Ishikawa (cell line): ENCODE measurements at regions not wholly inside any gene's neighbourhood (a gene's known extent, or its start where the extent isn't known, plus 50 kb on each side); places are given as distances from the start of the nearest gene placed in this dataset.

Experiments
- CEBPB ChIP-seq: IDR thresholded peaks from 2 replicates; pipeline ENCODE4 v1.6.1; 2012
- CREB1 ChIP-seq: IDR thresholded peaks from 2 replicates; pipeline ENCODE4 v1.6.1; 2012; ENCODE audit warnings: low read depth
- EP300 ChIP-seq: IDR thresholded peaks from 2 replicates; pipeline ENCODE4 v1.6.1; 2012; ENCODE audit warnings: borderline replicate concordance
- FOXM1 ChIP-seq: IDR thresholded peaks from 2 replicates; pipeline ENCODE4 v1.6.1; 2012; ENCODE audit warnings: low read depth, borderline replicate concordance
- MAX ChIP-seq: IDR thresholded peaks from 2 replicates; pipeline ENCODE4 v1.6.1; 2012
- NFIC ChIP-seq: IDR thresholded peaks from 2 replicates; pipeline ENCODE4 v1.6.1; 2012
- RAD21 ChIP-seq: IDR thresholded peaks from 2 replicates; pipeline ENCODE4 v1.6.1; 2012; ENCODE audit warnings: low read depth
- TAF1 ChIP-seq: IDR thresholded peaks from 2 replicates; pipeline ENCODE4 v1.6.1; 2012; ENCODE audit warnings: low read depth, mild to moderate bottlenecking
- TEAD4 ChIP-seq: IDR thresholded peaks from 2 replicates; pipeline ENCODE4 v1.6.1; 2012
- USF1 ChIP-seq: IDR thresholded peaks from 2 replicates; pipeline ENCODE4 v1.6.1; 2012
- YY1 ChIP-seq: IDR thresholded peaks from 2 replicates; pipeline ENCODE4 v1.6.1; 2012; ENCODE audit warnings: low read depth
- ZBTB7A ChIP-seq: IDR thresholded peaks from 2 replicates; pipeline ENCODE4 v1.6.1; 2012; ENCODE audit warnings: low read depth
- TF ChIP-seq, protein P1 (sequence below): IDR thresholded peaks from 2 replicates; pipeline ENCODE4 v1.6.1; 2012; ENCODE audit warnings: low read depth, mild to moderate bottlenecking

DNA sequence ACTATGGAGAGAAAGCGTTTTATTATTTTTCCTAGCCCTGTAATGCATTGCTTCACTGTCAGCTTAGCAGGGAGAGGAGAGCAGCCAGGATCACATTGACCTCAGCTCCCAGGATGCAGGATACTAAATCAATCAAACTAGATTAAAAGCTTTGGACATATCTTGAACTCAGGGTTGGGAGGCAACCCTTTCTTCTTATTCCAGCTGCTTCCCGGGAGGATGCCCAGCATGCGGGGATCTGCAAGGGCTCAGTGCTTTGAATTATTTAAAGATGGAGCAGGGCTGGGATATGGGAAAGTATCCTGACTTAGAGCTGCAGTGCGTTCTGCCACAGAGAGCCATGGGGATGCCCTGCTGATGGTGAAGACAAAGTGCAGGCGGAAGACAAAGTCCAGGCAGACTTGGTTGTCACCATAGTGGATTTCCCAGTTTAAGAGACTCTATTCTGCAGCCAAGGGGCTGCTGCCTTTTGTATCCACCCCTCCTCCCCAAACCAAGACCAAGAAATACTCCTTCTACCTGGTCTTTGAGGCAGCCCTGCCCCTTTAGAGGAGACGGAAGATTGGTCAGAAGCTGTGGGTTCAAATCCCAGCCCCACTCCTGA lies 1035.0 kb downstream of the TBC1D22A start:
- TF ChIP-seq YY1, result no peak
- no peak for TF ChIP-seq TAF1
- TF ChIP-seq, protein P1, sequence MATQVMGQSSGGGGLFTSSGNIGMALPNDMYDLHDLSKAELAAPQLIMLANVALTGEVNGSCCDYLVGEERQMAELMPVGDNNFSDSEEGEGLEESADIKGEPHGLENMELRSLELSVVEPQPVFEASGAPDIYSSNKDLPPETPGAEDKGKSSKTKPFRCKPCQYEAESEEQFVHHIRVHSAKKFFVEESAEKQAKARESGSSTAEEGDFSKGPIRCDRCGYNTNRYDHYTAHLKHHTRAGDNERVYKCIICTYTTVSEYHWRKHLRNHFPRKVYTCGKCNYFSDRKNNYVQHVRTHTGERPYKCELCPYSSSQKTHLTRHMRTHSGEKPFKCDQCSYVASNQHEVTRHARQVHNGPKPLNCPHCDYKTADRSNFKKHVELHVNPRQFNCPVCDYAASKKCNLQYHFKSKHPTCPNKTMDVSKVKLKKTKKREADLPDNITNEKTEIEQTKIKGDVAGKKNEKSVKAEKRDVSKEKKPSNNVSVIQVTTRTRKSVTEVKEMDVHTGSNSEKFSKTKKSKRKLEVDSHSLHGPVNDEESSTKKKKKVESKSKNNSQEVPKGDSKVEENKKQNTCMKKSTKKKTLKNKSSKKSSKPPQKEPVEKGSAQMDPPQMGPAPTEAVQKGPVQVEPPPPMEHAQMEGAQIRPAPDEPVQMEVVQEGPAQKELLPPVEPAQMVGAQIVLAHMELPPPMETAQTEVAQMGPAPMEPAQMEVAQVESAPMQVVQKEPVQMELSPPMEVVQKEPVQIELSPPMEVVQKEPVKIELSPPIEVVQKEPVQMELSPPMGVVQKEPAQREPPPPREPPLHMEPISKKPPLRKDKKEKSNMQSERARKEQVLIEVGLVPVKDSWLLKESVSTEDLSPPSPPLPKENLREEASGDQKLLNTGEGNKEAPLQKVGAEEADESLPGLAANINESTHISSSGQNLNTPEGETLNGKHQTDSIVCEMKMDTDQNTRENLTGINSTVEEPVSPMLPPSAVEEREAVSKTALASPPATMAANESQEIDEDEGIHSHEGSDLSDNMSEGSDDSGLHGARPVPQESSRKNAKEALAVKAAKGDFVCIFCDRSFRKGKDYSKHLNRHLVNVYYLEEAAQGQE, result no peak
- TF ChIP-seq USF1, result no peak
- no peak for TF ChIP-seq ZBTB7A
- no peak for TF ChIP-seq RAD21
- no peak for TF ChIP-seq CEBPB
- no peak for TF ChIP-seq MAX
- no peak for TF ChIP-seq FOXM1
- no peak for TF ChIP-seq EP300
- no peak for TF ChIP-seq TEAD4
- TF ChIP-seq CREB1, result no peak
- no peak for TF ChIP-seq NFIC
